SK-N-MC (cell line): ENCODE measurements at regions not wholly inside any gene's neighbourhood (a gene's known extent, or its start where the extent isn't known, plus 50 kb on each side); places are given as distances from the start of the nearest gene placed in this dataset.

ENCODE experiments used
- EZH2 ChIP-seq: fragments of 200-600 bp; sonication (generic); IDR thresholded peaks from one replicate; pipeline ENCODE4 v1.6.1; 2017; ENCODE audit warnings: antibody characterized with exemption
- POLR2AphosphoS5 ChIP-seq: IDR thresholded peaks from 2 replicates; pipeline ENCODE4 v1.6.1; 2012; ENCODE audit warnings: mild to moderate bottlenecking, low read depth, low read length, borderline replicate concordance

DNA sequence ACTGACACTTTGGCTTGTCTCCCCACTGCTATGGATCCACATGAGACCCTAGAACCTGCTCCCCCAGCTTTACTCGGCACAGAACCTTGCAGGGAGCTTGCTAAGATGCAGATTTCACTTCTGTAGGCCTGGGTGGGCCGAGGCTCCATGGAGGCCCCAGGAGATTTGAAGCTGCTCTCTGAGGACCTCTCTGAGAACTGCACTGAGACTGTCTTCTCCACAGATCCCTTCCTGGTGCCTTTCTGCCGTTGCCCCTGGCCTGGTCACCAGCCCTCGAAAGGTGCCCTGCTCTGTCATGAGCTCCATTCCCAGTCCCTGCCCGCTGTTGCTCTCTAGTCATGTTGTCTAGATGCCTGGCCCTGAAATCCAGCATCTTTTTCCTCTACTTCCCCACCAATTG is 588.4 kb downstream of the AJAP1 start:
- no peak for TF ChIP-seq EZH2
- TF ChIP-seq POLR2AphosphoS5, result no peak
